OCI-LY1 (cell line): ENCODE measurements at regions not wholly inside any gene's neighbourhood (a gene's known extent, or its start where the extent isn't known, plus 50 kb on each side); places are given as distances from the start of the nearest gene placed in this dataset.

Source experiments
- CTCF ChIP-seq: fragments of 200-600 bp; sonication (generic), shearing (Covaris generic); IDR thresholded peaks from 2 replicates; pipeline ENCODE4 v1.5.1; 2017; ENCODE audit warnings: mild to moderate bottlenecking, antibody characterized with exemption, low read length, moderate library complexity, mixed read lengths
- EZH2 ChIP-seq: fragments of 200-600 bp; sonication (generic), shearing (Covaris generic); IDR thresholded peaks from 2 replicates; pipeline ENCODE4 v1.8.0; 2017; ENCODE audit warnings: borderline replicate concordance, mixed run types, mild to moderate bottlenecking, antibody characterized with exemption, low read length, moderate library complexity, mixed read lengths

DNA sequence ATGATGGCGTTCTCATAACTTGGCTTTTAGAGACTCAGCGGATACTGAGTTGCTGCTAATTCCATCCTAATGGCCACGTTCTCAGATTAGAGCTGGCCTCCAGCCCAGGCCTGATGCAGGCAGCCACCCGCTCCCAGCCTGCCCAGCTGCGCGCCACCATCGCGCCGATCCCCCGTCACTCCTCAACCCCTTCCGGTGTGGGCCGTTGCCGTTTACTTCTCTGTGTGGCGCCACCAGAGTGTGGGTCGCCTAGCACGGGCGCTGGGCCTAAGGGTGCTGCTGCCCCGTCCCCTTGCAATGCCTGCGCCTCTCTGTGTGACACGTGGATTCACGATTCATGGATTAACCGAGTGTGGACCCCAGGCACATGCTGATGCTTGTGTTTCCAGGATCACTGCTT, 1116.0 kb downstream of the BRD1 start:
- TF ChIP-seq CTCF (no peak), EZH2 (no peak)
